Peyer's patch (tissue), 4 donors: ENCODE measurements at regions not wholly inside any gene's neighbourhood (a gene's known extent, or its start where the extent isn't known, plus 50 kb on each side); places are given as distances from the start of the nearest gene placed in this dataset.

Experiments
- DNase-seq, 3 donors: peaks; one replicate each; pipeline ENCODE4 v3.0.0-alpha.2; 2017 to 2019
- H3K27ac ChIP-seq, 4 donors: fragments of 200-600 bp; sonication (generic); one replicate each; pipeline ENCODE4 v1.5.1; 2016 to 2019
- H3K27me3 ChIP-seq, 2 donors: fragments of 200-600 bp; sonication (generic); one replicate each; pipeline ENCODE4 v1.5.1; 2019
- H3K36me3 ChIP-seq, 3 donors: fragments of 200-600 bp; sonication (generic); one replicate each; pipeline ENCODE4 v1.5.1; 2016 to 2019
- H3K4me1 ChIP-seq, 4 donors: fragments of 200-600 bp; sonication (generic); one replicate each; pipeline ENCODE4 v1.5.1; 2016 to 2019
- H3K4me3 ChIP-seq, 4 donors: fragments of 200-600 bp; sonication (generic); 1 replicate in 3 of 4; 2 replicates in 1 of 4; pipeline ENCODE4 v1.5.1; 2016 to 2019; ENCODE audit warnings: mild to moderate bottlenecking in 1 of 4
- H3K9me3 ChIP-seq, 4 donors: fragments of 200-600 bp; sonication (generic); one replicate each; pipeline ENCODE4 v1.5.1; 2016 to 2019; ENCODE audit warnings: mild to moderate bottlenecking in 1 of 4
- CTCF ChIP-seq, 6 experiments: fragments of 450-650 bp in 4 of 6; fragments of 200-600 bp in 2 of 6; sonication (generic) in 1 of 6; IDR thresholded peaks; one replicate each; pipeline ENCODE4 v1.5.1; 2017 to 2019; ENCODE audit warnings: antibody characterized with exemption in 6 of 6, mild to moderate bottlenecking in 3 of 6, moderate library complexity in 1 of 6
- POLR2A ChIP-seq, 2 donors: fragments of 450-650 bp; IDR thresholded peaks; one replicate each; pipeline ENCODE4 v1.5.1; 2017; ENCODE audit warnings: antibody characterized with exemption in 2 of 2, mild to moderate bottlenecking in 2 of 2, moderate library complexity in 2 of 2

GRCh38 chr3:177527182-177527581 lies 329.9 kb upstream of the TBL1XR1 start:
- TF ChIP-seq CTCF (IDR thresholded peaks at IDR 0.05) (no peak), POLR2A (IDR thresholded peaks at IDR 0.05) (no peak)
- Histone ChIP-seq H3K9me3 (no peaks in the 10 kb centered on the region), H3K27ac (no peak overlapping the region), H3K27me3 (no peaks in the 10 kb centered on the region), H3K4me3 (no peak overlapping the region), H3K36me3 (no peaks in the 10 kb centered on the region), H3K4me1 (no peaks in the 10 kb centered on the region)
- DNase-seq: no peak

GRCh38 chr3:177528306-177529070 lies 331.2 kb upstream of the TBL1XR1 start:
- H3K4me1 ChIP-seq: no peaks in the 10 kb centered on the region
- no peak overlapping the region for H3K4me3 ChIP-seq
- TF ChIP-seq POLR2A (IDR thresholded peaks at IDR 0.05) (no peak), CTCF (IDR thresholded peaks at IDR 0.05) (no peak)
- H3K9me3 ChIP-seq: no peaks in the 10 kb centered on the region
- no peaks in the 10 kb centered on the region for H3K36me3 ChIP-seq
- H3K27ac ChIP-seq: no peak overlapping the region
- no peaks in the 10 kb centered on the region for H3K27me3 ChIP-seq
- no peak for DNase-seq

- TF ChIP-seq CTCF (IDR thresholded peaks at IDR 0.05) (no peak), POLR2A (IDR thresholded peaks at IDR 0.05) (no peak)
- Histone ChIP-seq H3K27ac (no peak overlapping the region), H3K27me3 (no peaks in the 10 kb centered on the region), H3K36me3 (no peaks in the 10 kb centered on the region), H3K4me1 (no peaks in the 10 kb centered on the region), H3K9me3 (no peaks in the 10 kb centered on the region), H3K4me3 (no peak overlapping the region)
- no peak for DNase-seq
Measured at GRCh38 chr3:177529071-177529550, 331.8 kb upstream of the TBL1XR1 start.

GRCh38 chr3:177529716-177530335 lies 332.5 kb upstream of the TBL1XR1 start:
- Histone ChIP-seq H3K27me3 (no peaks in the 10 kb centered on the region), H3K4me3 (no peak overlapping the region), H3K4me1 (no peaks in the 10 kb centered on the region), H3K9me3 (no peaks in the 10 kb centered on the region), H3K27ac (no peak overlapping the region), H3K36me3 (no peaks in the 10 kb centered on the region)
- no peak for DNase-seq
- TF ChIP-seq CTCF (IDR thresholded peaks at IDR 0.05) (no peak), POLR2A (IDR thresholded peaks at IDR 0.05) (no peak)

- DNase-seq: no peak
- Histone ChIP-seq H3K9me3 (no peaks in the 10 kb centered on the region), H3K27me3 (no peaks in the 10 kb centered on the region), H3K4me3 (no peak overlapping the region), H3K36me3 (no peaks in the 10 kb centered on the region), H3K4me1 (no peaks in the 10 kb centered on the region), H3K27ac (no peak overlapping the region)
- no peak for TF ChIP-seq CTCF (IDR thresholded peaks at IDR 0.05)
- no peak for TF ChIP-seq POLR2A (IDR thresholded peaks at IDR 0.05)
Measured at GRCh38 chr3:177530908-177531307, 333.6 kb upstream of the TBL1XR1 start.
